GM06990 (cell line): ENCODE measurements at regions not wholly inside any gene's neighbourhood (a gene's known extent, or its start where the extent isn't known, plus 50 kb on each side); places are given as distances from the start of the nearest gene placed in this dataset.

Source experiments
- DNase-seq: peaks from one replicate; pipeline ENCODE4 v3.0.0-alpha.2; 2011; ENCODE audit not compliant: insufficient read length; ENCODE audit errors: extremely low read depth
- H3K27me3 ChIP-seq: replicated peaks from 2 replicates; pipeline ENCODE4 v1.6.0; 2011; ENCODE audit warnings: low read length; ENCODE audit not compliant: control insufficient read depth, insufficient read depth
- H3K36me3 ChIP-seq: 2 replicates; pipeline ENCODE4 v1.5.1; 2011; ENCODE audit warnings: low read length; ENCODE audit not compliant: control insufficient read depth, insufficient read depth
- H3K4me3 ChIP-seq: replicated peaks from 2 replicates; pipeline ENCODE4 v1.5.1; 2011; ENCODE audit warnings: low read depth, mild to moderate bottlenecking, control low read depth, low read length
- TF ChIP-seq, protein P1 (sequence below): IDR thresholded peaks from 2 replicates; pipeline ENCODE4 v1.5.1; 2011; ENCODE audit warnings: low read length, control low read depth, mild to moderate bottlenecking, inconsistent platforms; ENCODE audit not compliant: insufficient read depth, poor library complexity, severe bottlenecking

DNA sequence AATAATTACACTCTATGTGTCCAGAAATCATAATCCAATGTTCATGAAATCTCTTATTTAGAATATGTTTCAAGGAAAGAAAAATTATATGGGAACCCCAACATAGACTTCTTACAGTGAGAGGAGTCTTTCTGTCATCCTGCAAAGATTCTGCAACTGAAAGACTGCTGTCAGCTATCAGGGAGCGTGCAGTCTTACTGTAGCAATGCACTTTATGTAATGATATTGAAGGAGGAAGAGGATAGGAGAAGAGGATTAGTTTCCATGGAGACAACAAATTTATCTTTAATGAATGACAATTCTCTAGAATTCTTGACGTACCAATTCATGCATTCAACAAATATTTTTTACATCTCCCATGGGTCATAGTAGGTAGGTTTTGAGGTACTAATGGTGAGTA is 61.3 kb upstream of the MYT1L start:
- H3K4me3 ChIP-seq = no peak overlapping the region
- TF ChIP-seq, protein P1, sequence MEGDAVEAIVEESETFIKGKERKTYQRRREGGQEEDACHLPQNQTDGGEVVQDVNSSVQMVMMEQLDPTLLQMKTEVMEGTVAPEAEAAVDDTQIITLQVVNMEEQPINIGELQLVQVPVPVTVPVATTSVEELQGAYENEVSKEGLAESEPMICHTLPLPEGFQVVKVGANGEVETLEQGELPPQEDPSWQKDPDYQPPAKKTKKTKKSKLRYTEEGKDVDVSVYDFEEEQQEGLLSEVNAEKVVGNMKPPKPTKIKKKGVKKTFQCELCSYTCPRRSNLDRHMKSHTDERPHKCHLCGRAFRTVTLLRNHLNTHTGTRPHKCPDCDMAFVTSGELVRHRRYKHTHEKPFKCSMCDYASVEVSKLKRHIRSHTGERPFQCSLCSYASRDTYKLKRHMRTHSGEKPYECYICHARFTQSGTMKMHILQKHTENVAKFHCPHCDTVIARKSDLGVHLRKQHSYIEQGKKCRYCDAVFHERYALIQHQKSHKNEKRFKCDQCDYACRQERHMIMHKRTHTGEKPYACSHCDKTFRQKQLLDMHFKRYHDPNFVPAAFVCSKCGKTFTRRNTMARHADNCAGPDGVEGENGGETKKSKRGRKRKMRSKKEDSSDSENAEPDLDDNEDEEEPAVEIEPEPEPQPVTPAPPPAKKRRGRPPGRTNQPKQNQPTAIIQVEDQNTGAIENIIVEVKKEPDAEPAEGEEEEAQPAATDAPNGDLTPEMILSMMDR = no peak
- H3K36me3 ChIP-seq = no peaks in the 10 kb centered on the region
- DNase-seq = no peak
- H3K27me3 ChIP-seq = no peaks in the 10 kb centered on the region

DNA sequence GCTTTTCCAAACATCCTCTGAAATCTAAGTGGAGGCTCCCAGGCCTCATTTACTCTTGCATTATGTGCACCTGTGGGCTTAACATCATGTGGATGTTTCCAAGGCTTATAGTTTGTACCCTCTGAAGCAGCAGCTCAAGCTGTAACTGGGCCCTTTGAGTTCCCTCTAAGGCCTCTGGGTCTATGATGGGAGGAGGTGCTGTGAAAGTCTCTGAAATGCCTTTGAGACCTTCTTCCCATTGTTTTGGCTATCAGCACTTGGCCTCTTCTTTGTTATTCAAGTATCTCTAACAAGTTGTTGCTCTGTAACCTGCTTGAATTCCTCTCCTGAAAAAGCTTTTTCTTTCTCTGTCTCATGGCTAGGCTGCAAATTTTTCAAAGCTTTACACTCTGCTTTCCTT is 58.1 kb upstream of the MYT1L start:
- H3K36me3 ChIP-seq = no peaks in the 10 kb centered on the region
- H3K27me3 ChIP-seq = no peaks in the 10 kb centered on the region
- H3K4me3 ChIP-seq = no peak overlapping the region
- TF ChIP-seq, protein P1 = no peak
- no peak for DNase-seq
